Gastrocnemius medialis (tissue), 4 donors: ENCODE measurements at regions not wholly inside any gene's neighbourhood (a gene's known extent, or its start where the extent isn't known, plus 50 kb on each side); places are given as distances from the start of the nearest gene placed in this dataset.

ENCODE experiments used
- POLR2A ChIP-seq, 2 donors: fragments of 450-650 bp; IDR thresholded peaks; one replicate each; pipeline ENCODE4 v1.6.1; 2017; ENCODE audit warnings: antibody characterized with exemption in 2 of 2, mild to moderate bottlenecking in 2 of 2, moderate library complexity in 2 of 2
- TF ChIP-seq, protein P1 (sequence below), 5 experiments: fragments of 450-650 bp in 3 of 5; fragments of 200-600 bp in 2 of 5; sonication (generic) in 2 of 5; IDR thresholded peaks in 4 of 5; conservative IDR thresholded peaks in 1 of 5; 1 replicate in 4 of 5; 2 replicates in 1 of 5; pipeline ENCODE4 v1.5.1; 2016 to 2019; ENCODE audit warnings: antibody characterized with exemption in 5 of 5, mild to moderate bottlenecking in 3 of 5, moderate library complexity in 3 of 5

- TF ChIP-seq, protein P1, sequence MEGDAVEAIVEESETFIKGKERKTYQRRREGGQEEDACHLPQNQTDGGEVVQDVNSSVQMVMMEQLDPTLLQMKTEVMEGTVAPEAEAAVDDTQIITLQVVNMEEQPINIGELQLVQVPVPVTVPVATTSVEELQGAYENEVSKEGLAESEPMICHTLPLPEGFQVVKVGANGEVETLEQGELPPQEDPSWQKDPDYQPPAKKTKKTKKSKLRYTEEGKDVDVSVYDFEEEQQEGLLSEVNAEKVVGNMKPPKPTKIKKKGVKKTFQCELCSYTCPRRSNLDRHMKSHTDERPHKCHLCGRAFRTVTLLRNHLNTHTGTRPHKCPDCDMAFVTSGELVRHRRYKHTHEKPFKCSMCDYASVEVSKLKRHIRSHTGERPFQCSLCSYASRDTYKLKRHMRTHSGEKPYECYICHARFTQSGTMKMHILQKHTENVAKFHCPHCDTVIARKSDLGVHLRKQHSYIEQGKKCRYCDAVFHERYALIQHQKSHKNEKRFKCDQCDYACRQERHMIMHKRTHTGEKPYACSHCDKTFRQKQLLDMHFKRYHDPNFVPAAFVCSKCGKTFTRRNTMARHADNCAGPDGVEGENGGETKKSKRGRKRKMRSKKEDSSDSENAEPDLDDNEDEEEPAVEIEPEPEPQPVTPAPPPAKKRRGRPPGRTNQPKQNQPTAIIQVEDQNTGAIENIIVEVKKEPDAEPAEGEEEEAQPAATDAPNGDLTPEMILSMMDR (IDR thresholded peaks at IDR 0.05 in 4 of 5, conservative IDR thresholded peaks at IDR 0.05 in 1 of 5) = no peak
- no peak for TF ChIP-seq POLR2A (IDR thresholded peaks at IDR 0.05)
Measured at GRCh38 chr3:31008994-31009393, 114.5 kb upstream of the GADL1 start.
